GM12875 (cell line): ENCODE measurements at regions not wholly inside any gene's neighbourhood (a gene's known extent, or its start where the extent isn't known, plus 50 kb on each side); places are given as distances from the start of the nearest gene placed in this dataset.

Source experiments
- H3K4me3 ChIP-seq: one replicate; pipeline ENCODE4 v1.5.1; 2011; ENCODE audit warnings: low read depth, low read length, control low read depth
- TF ChIP-seq, protein P1 (sequence below): IDR thresholded peaks from 2 replicates; pipeline ENCODE4 v1.5.1; 2011; ENCODE audit warnings: low read depth, mild to moderate bottlenecking, control low read depth, inconsistent platforms, low read length, moderate library complexity, borderline replicate concordance; ENCODE audit not compliant: insufficient read depth

DNA sequence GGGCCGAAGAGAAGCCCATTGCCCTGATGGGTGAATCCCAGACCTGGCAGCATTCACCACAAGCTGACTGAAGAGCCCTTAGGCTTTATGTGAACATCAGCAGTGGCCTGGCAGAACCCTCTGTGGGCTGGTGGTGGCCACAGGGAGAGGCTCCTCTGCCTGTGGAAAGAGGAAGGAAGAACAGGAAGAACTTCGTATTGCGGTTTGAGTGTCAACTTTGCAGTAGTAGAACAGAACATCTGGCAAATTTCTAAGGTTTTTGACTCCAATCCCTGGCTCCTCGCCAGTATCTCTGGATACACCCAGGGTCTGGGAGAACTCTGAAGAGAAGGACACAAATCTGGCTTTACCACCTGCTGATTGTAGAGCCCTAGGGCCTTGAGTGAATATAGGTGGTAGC lies 356.4 kb upstream of the GRAMD2B start:
- TF ChIP-seq, protein P1, sequence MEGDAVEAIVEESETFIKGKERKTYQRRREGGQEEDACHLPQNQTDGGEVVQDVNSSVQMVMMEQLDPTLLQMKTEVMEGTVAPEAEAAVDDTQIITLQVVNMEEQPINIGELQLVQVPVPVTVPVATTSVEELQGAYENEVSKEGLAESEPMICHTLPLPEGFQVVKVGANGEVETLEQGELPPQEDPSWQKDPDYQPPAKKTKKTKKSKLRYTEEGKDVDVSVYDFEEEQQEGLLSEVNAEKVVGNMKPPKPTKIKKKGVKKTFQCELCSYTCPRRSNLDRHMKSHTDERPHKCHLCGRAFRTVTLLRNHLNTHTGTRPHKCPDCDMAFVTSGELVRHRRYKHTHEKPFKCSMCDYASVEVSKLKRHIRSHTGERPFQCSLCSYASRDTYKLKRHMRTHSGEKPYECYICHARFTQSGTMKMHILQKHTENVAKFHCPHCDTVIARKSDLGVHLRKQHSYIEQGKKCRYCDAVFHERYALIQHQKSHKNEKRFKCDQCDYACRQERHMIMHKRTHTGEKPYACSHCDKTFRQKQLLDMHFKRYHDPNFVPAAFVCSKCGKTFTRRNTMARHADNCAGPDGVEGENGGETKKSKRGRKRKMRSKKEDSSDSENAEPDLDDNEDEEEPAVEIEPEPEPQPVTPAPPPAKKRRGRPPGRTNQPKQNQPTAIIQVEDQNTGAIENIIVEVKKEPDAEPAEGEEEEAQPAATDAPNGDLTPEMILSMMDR: no peak
- no peak overlapping the region for H3K4me3 ChIP-seq

DNA sequence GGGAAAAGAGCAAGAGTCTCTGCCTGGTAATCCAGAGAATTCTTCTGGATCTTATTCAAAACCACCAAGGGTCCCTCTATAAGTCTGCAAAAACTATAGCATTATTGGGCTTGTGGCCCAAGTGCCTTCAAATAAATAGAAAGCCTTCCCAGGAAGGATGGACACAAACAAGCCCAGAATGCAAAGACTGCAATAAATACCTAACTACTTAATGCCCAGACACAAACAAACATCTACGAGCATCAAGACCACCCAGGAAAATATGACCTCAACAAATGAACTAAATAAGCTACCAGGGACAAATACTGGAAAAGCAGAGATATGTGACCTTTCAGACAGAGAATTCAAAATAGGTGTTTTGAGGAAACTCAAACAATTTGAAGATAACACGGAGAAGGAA lies 355.8 kb upstream of the GRAMD2B start:
- no peak overlapping the region for H3K4me3 ChIP-seq
- TF ChIP-seq, protein P1: no peak

DNA sequence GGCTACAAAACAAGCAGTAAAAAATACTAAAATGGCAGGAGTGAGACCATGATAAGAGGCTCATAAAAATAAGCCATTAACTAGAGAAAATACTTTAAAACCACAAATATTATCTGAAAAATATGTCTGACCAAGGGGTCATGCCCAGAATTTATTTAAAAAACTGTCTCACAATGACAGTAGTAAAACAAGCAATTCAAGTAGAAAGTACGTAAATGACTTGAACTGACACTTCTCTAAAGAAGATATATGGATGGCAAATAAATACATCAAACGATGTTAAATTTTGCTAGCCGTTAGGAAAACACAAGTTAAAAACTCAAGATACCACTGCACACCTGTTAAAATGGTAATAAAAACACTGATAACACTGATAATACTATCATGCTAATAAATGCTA lies 353.9 kb upstream of the GRAMD2B start:
- H3K4me3 ChIP-seq: no peak overlapping the region
- TF ChIP-seq, protein P1: no peak

DNA sequence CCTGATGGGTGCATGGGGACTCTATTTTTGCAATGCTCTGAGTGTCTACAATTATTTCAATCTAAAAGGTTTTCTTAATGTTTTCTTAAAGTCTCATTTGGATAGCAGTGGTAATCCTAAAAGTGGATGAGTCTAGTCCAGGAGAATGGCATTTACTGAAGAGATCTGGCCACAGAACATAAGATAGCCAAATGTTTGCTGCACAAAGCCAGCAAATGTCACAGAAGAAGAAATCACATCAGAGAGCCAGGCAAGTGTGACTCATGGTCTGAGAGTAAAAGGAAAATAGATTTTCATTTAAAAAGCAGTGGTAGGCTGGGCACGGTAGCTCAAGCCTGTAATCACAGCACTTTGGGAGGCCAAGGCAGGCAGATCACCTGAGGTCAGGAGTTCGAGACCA lies 352.7 kb upstream of the GRAMD2B start:
- H3K4me3 ChIP-seq: no peak overlapping the region
- TF ChIP-seq, protein P1: no peak

DNA sequence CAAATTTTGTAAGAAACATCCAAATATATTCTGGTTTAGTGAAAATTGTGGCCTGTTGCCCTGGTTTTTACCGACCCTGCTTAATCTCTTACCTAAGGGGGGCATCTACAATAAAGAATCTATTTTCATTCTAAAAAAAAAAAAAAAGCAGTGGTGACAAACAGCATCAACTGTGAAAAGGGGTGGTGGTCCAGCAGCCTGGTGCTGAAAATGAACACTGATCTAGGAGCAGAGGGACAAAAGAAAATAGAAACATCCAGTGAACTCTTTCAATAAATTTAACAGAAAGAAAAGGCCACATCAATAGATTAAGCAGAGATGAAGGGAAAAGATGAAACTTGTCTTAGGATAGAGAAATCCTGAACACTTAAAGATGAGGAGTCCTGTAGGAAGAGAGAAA lies 348.7 kb upstream of the GRAMD2B start:
- no peak overlapping the region for H3K4me3 ChIP-seq
- TF ChIP-seq, protein P1: no peak

DNA sequence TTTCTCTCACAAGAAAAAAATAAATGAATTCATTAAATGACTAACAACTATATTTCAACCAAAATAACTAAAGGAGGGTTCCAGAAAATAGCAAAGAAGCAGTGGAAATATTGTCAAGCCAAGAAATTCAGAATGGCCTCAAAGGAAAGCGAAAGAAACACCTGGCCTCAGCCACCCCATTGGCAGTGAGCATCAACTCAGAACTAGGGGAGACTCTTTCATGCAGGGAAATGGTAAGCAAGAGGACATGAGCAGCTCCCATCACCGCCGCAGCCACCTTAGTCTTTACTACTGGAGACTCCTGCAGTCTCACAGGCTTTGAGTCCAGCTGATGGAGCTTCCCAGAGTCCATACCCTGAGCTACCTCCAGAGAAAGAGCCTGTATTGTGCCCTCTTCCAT lies 343.9 kb upstream of the GRAMD2B start:
- no peak overlapping the region for H3K4me3 ChIP-seq
- TF ChIP-seq, protein P1: no peak

DNA sequence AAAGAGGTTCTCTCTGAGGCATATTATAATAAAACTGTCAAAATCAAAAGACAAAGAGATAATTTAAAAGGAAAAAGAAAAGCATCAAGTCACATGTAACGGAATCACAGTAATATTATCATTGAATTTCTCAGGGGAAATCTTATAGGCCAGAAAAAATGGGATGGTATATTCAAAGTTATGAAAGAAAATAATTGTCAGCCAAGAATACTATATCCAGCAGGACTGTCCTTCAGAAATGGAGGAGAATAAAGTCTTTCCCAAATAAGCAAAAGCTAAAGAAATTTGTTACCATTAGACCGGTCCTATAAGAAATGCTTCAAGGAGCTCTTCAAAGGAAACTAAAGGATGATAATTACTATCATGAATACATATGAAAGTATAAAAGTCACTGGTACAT lies 342.0 kb upstream of the GRAMD2B start:
- TF ChIP-seq, protein P1: no peak
- no peak overlapping the region for H3K4me3 ChIP-seq
